ENCODE measurements at regions not wholly inside any gene's neighbourhood (a gene's known extent, or its start where the extent isn't known, plus 50 kb on each side); places are given as distances from the start of the nearest gene placed in this dataset.

- no peak for DNase-seq
Observed at GRCh38 chr12:38141239-38141638, 175.3 kb upstream of the ALG10B start.

GRCh38 chr12:38141861-38142260 lies 174.7 kb upstream of the ALG10B start:
- no peak for DNase-seq

GRCh38 chr12:38142974-38143373 lies 173.6 kb upstream of the ALG10B start:
- DNase-seq = no peak

- DNase-seq = no peak
Observed at GRCh38 chr12:38144049-38144448, 172.5 kb upstream of the ALG10B start.

- no peak for DNase-seq
Observed at GRCh38 chr12:38144601-38145436, 171.8 kb upstream of the ALG10B start.

- no peak for DNase-seq
Observed at GRCh38 chr12:38149395-38150073, 167.0 kb upstream of the ALG10B start.

GRCh38 chr12:38151991-38152700 lies 164.4 kb upstream of the ALG10B start:
- DNase-seq = no peak

- no peak for DNase-seq
Observed at GRCh38 chr12:38152816-38153736, 163.5 kb upstream of the ALG10B start.

- no peak for DNase-seq
Observed at GRCh38 chr12:38153737-38154061, 162.9 kb upstream of the ALG10B start.

GRCh38 chr12:38154096-38155019 lies 162.2 kb upstream of the ALG10B start:
- no peak for DNase-seq

- DNase-seq = no peak
Observed at GRCh38 chr12:38155020-38155395, 161.6 kb upstream of the ALG10B start.

GRCh38 chr12:38155526-38156496 lies 160.8 kb upstream of the ALG10B start:
- DNase-seq = no peak

- no peak for DNase-seq
Observed at GRCh38 chr12:38156497-38157245, 159.9 kb upstream of the ALG10B start.

GRCh38 chr12:38157274-38157932 lies 159.2 kb upstream of the ALG10B start:
- DNase-seq = no peak

GRCh38 chr12:38157933-38158401 lies 158.6 kb upstream of the ALG10B start:
- no peak for DNase-seq

GRCh38 chr12:38158428-38159091 lies 158.0 kb upstream of the ALG10B start:
- DNase-seq = no peak

GRCh38 chr12:38159092-38159551 lies 157.5 kb upstream of the ALG10B start:
- DNase-seq = no peak
